Upper lobe of left lung (tissue), 4 donors: ENCODE measurements at regions not wholly inside any gene's neighbourhood (a gene's known extent, or its start where the extent isn't known, plus 50 kb on each side); places are given as distances from the start of the nearest gene placed in this dataset.

Source experiments
- CTCF ChIP-seq, 6 experiments: fragments of 450-650 bp in 4 of 6; fragments of 200-600 bp in 2 of 6; sonication (generic) in 2 of 6; IDR thresholded peaks; one replicate each; pipeline ENCODE4 v1.5.1; 2016 to 2019; ENCODE audit warnings: antibody characterized with exemption in 6 of 6
- EP300 ChIP-seq, 4 donors: sonication (generic); formaldehyde crosslinking; IDR thresholded peaks; one replicate each; pipeline ENCODE4 v1.5.1; 2017; ENCODE audit warnings: antibody characterized with exemption in 4 of 4, control low read depth in 2 of 4

GRCh38 chr2:237229905-237230304 lies 144.2 kb downstream of the COPS8 start:
- TF ChIP-seq CTCF (IDR thresholded peaks at IDR 0.05) = no peak
- TF ChIP-seq EP300 (IDR thresholded peaks at IDR 0.05) = no peak
